ENCODE measurements at regions not wholly inside any gene's neighbourhood (a gene's known extent, or its start where the extent isn't known, plus 50 kb on each side); places are given as distances from the start of the nearest gene placed in this dataset.

- no peak for TF ChIP-seq POLR2A (IDR thresholded peaks at IDR 0.05)
- TF ChIP-seq, protein P1, sequence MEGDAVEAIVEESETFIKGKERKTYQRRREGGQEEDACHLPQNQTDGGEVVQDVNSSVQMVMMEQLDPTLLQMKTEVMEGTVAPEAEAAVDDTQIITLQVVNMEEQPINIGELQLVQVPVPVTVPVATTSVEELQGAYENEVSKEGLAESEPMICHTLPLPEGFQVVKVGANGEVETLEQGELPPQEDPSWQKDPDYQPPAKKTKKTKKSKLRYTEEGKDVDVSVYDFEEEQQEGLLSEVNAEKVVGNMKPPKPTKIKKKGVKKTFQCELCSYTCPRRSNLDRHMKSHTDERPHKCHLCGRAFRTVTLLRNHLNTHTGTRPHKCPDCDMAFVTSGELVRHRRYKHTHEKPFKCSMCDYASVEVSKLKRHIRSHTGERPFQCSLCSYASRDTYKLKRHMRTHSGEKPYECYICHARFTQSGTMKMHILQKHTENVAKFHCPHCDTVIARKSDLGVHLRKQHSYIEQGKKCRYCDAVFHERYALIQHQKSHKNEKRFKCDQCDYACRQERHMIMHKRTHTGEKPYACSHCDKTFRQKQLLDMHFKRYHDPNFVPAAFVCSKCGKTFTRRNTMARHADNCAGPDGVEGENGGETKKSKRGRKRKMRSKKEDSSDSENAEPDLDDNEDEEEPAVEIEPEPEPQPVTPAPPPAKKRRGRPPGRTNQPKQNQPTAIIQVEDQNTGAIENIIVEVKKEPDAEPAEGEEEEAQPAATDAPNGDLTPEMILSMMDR (IDR thresholded peaks at IDR 0.05) = no peak
These were observed 296.6 kb upstream of the RTL1 start for GRCh38 chr14:101200008-101200649.

Measured in right lobe of liver (tissue), 4 donors.